ENCODE measurements at regions not wholly inside any gene's neighbourhood (a gene's known extent, or its start where the extent isn't known, plus 50 kb on each side); places are given as distances from the start of the nearest gene placed in this dataset.

- H3K27ac ChIP-seq, result no peak overlapping the region
- H3K4me3 ChIP-seq, result no peak overlapping the region
Measured at GRCh38 chr2:29974086-29974485, 52.7 kb upstream of the ALK start.

DNA sequence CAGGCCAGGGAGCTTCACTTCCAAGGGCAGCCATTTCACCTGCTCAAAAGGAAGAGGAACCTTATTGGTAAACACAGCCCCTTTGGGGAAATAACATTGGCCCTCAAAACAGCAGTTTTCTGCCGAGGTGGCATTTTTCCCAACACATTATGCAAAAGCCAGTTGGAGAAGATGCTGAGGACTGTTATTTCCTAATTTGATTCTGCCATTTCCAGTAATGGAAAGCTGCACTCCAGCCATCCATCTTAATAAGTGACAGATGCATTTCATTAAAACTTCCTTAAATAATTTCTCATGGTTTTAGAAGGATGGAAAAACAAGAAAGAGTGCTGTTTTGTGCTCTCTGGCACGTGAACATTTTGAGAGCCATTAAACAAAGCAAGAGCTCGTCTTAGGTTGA is 55.9 kb upstream of the ALK start:
- no peak overlapping the region for H3K4me3 ChIP-seq
- no peak overlapping the region for H3K27ac ChIP-seq

- H3K4me3 ChIP-seq, result no peak overlapping the region
- H3K27ac ChIP-seq, result no peak overlapping the region
Measured at GRCh38 chr2:29981402-29981801, 60.0 kb upstream of the ALK start.

- Histone ChIP-seq H3K4me3 (no peak overlapping the region), H3K27ac (no peak overlapping the region)
Measured at GRCh38 chr2:29983308-29983707, 61.9 kb upstream of the ALK start.

DNA sequence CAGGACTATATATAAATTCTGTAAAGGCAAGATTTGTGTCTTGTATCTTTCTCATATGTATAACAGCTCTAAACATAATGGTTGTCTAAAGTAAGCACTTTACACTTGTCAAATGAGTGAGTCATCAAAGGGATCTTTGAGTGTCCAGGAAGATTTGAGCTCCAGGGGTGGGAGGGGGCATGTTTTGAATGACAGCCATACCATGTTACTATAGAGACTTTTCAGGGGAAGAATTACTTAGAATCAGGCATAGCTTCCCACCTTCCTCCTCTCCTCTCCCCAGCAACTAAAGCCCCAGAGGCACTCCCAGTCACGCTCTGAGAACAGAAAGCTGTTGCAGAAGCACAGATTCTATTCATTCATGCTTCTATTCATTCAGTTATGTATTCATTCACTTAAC is 65.8 kb upstream of the ALK start:
- Histone ChIP-seq H3K27ac (no peak overlapping the region), H3K4me3 (no peak overlapping the region)

DNA sequence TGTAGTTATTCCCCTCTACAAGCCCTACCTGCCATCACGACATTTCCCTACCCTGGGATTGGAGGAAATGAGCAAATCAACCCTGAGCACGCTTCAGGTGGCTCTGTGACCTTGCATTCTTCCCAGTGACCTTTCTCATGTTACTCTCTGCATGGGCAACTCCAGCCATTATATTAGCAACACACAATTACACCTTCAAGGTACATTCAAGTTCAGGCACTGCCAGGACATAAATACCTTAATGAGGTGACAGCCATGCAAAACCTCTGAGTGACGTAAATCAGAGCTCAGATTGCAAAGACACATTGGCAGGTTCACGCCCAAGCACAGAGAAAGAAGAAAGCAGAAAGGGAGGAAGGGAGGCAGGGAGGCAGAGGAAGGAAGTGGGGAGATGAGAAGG is 68.7 kb upstream of the ALK start:
- H3K4me3 ChIP-seq, result no peak overlapping the region
- no peak overlapping the region for H3K27ac ChIP-seq

DNA sequence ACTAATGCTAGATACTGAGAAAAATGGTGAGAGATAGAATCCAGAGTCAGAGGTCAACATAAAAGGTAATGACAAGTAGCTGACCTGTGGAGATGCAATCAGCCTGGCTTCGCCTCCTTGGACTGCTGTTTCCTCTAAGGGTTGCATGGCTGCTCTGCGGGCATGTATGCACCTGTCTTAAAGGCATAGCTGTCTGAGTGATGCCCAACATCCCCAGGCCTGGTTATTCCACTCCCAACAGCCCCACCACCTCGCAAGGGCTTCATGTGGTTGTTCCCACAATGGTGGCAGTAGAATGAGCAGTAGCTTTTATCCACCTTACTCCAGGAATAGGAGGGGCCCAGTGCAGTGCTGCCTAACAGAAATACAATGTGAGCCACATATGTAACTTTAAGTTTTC is 69.7 kb upstream of the ALK start:
- no peak overlapping the region for H3K27ac ChIP-seq
- no peak overlapping the region for H3K4me3 ChIP-seq

- no peak overlapping the region for H3K4me3 ChIP-seq
- H3K27ac ChIP-seq, result no peak overlapping the region
Measured at GRCh38 chr2:29995241-29995640, 73.9 kb upstream of the ALK start.

DNA sequence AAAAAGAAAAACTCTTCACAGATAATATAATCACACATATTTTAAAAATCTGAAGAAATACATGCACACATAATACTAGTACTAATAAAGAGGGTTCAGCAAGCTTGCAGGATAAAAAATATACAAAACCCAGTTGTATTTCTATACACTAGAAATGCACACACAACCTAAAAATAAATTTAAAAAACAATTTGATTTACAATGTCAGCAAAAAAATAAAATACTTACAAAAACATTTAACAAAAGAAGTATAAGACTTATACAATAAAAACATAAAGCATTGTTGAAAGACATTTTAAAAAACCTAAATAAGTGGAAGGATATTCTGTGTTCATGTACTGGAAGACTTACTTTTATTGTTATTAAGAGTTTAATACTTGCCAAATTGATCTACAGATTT is 81.7 kb upstream of the ALK start:
- Histone ChIP-seq H3K27ac (no peak overlapping the region), H3K4me3 (no peak overlapping the region)

- no peak overlapping the region for H3K27ac ChIP-seq
- H3K4me3 ChIP-seq, result no peak overlapping the region
Measured at GRCh38 chr2:30022444-30023071, 101.2 kb upstream of the ALK start.

GRCh38 chr2:30024281-30024680 is 102.9 kb upstream of the ALK start:
- H3K4me3 ChIP-seq, result no peak overlapping the region
- no peak overlapping the region for H3K27ac ChIP-seq

DNA sequence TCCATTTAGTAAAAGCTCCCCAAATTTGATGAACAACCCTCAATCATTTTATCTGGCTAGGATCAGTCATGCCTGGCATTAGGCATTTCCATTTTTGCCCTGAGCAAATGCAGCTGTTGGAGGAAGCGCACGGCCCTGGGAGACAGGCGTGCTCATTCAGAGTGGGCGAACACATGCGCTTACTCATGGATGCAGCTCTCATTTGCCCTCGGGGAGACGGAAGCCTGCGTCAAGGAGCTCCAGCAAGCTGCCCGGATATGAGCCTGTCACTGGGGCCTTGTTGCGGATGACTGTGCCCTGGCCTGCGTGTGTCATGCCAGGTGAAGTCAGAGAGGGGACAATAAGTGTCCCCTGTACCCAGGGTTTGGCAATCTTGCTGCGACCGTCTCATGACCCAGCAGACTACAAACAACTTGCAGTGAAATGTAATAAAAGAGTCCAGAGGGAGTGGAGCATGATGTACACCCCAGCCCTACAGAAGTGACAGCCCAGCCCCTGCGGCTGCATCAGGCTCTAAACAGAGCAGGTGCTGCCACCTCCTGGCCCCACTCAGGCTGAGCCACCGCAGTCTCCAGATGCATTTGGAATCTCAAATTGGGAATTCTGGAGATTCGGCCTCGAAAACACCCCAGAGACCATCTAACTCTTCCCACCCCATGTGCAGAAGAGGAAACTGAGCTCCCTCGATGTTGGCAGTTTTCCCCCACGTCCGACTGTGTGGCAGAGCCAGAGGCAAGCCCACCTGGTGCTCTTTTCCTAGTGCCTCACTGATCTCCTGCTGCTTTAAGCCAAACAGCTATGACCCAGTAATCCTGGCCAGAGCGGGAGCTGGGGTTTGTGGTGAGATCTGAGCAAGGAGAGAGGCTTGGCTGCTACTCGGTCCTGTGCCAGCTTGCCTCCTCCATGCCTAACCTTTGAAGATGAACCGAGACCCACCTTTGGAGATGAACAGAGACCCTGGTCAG is 105.0 kb upstream of the ALK start:
- H3K4me3 ChIP-seq, result no peak overlapping the region

GRCh38 chr2:30029804-30030203 is 108.4 kb upstream of the ALK start:
- no peak overlapping the region for H3K4me3 ChIP-seq
- H3K27ac ChIP-seq, result peak overlapping the region in 1 of 21 experiments; percentile 12

More for the DNA sequence above, 105.0 kb upstream of the ALK start:
- peak overlapping the region in 4 of 21 experiments; percentile 4 to 41 (median 32) for H3K27ac ChIP-seq

DNA sequence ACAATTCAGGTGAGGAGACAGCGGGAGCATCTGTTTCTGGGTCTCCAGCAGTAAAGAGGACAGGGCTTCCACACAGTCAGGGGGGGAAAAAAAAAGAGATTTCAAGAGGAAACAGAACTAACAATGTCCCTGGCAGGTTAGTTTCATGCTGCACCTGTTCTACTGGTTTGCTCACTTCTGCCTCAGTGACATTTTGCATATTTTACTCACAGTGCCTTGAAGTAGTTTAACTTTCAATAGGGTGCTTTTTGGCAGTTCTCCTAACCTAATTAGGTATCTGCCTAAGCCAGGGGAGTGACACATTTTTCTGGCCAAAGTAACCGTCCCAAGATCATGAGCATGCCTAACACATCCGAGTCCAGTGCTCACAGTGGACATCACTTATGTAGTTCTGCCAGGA is 109.0 kb upstream of the ALK start:
- H3K4me3 ChIP-seq, result no peak overlapping the region
- H3K27ac ChIP-seq, result peak overlapping the region in 3 of 21 experiments; percentile 12 to 17 (median 15)

GRCh38 chr2:30031184-30031583 is 109.8 kb upstream of the ALK start:
- Histone ChIP-seq H3K4me3 (no peak overlapping the region), H3K27ac (peak overlapping the region in 3 of 21 experiments; percentile 15 to 28 (median 23))

- no peak overlapping the region for H3K4me3 ChIP-seq
Measured at GRCh38 chr2:30034052-30034775, 112.6 kb upstream of the YPEL5 start.

GRCh38 chr2:30037016-30037415 is 109.8 kb upstream of the YPEL5 start:
- Histone ChIP-seq H3K27ac (no peak overlapping the region), H3K4me3 (no peak overlapping the region)

More at GRCh38 chr2:30034052-30034775, 112.6 kb upstream of the YPEL5 start:
- H3K27ac ChIP-seq, result no peak overlapping the region

DNA sequence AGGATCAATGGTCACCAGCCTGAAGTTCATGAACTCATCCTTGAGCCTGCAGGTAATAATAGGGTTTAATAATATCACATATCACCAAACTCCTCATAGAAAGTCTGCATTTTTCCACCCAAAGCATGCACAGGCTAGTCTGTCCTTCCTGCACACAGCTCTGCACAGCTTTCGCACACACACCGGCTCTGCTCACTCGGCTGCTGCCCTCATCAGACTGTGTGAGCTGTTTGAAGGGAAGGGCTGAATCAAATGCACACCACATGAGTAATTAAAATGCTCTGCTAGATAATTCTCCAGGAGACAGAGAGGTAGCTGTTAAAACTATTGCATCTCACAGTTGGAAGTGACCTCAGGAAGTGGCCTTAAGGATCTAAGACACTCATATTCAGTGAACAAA is 108.4 kb upstream of the YPEL5 start:
- no peak overlapping the region for H3K27ac ChIP-seq
- H3K4me3 ChIP-seq, result no peak overlapping the region

DNA sequence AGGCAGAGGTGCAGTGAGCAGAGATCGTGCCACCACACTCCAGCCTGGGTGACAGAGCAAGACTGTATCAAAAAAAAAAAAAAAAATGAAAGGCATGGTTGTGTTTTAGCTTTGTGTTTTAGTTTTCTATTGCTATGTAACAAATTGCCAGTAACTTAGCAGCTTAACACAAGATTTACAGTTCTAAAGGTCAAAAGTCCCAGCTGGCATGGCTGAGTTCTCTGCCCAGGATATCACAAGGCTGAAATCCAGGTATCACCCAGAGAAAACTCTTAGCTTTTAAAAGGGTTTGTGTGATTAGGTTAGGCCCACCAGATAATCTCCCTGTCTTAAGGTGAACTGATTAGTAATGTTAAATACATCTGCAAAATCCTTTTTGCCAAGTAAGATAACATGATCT is 107.7 kb upstream of the YPEL5 start:
- H3K4me3 ChIP-seq, result no peak overlapping the region
- H3K27ac ChIP-seq, result no peak overlapping the region

- Histone ChIP-seq H3K4me3 (no peak overlapping the region), H3K27ac (no peak overlapping the region)
Measured at GRCh38 chr2:30040147-30040546, 106.7 kb upstream of the YPEL5 start.

GRCh38 chr2:30041884-30042283 is 104.9 kb upstream of the YPEL5 start:
- Histone ChIP-seq H3K4me3 (no peak overlapping the region), H3K27ac (no peak overlapping the region)
